ENCODE measurements at regions not wholly inside any gene's neighbourhood (a gene's known extent, or its start where the extent isn't known, plus 50 kb on each side); places are given as distances from the start of the nearest gene placed in this dataset.
"Not testable (repeated sequence)": the region's sequence is repeated elsewhere in the genome, so short reads cannot be mapped to it uniquely, and the experiment has no call there.

DNA sequence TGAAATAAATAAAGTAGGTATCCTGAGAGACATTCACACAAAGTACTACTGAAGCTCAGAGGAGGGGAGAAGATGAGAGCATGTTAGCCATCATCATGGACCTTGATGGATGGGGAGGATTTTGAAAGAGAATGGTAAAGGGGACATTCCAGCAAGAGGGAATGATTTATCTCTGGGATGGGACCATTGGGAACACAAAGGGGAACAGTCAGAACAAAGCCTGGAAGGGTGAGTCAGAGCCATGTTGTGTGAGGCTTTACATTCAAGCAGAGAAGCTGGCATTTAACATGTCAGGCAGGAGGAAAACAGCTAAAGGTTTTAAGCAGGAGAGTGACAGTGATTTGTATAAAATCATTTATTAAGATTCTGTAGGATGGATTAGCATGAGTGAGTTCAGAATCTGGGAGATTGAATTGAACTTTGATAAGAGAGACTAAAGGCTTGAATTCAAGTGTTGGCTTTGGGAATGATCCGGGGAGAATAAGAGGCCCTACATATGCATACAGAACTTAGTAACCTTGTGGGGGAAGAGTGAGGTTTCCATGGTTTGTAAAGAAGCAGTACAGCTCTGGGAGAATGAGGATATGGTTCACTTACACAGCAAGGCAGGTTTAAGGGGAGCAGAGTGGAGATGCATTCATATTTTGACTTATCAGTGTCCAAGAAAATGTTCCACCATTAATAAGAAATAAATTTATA, 174.4 kb downstream of the SYT10 start:
- Mint-ChIP-seq H3K4me1 (no peaks in the 10 kb centered on the region), H3K9me3 (ENCODE audit: low read depth) (peaks cover 2% of the 10 kb centered on the region), H3K27ac (no peak overlapping the region), H3K4me3 (no peak overlapping the region), H3K36me3 (ENCODE audit: low read depth) (no peaks in the 10 kb centered on the region), H3K27me3 (no peaks in the 10 kb centered on the region)
- ChIA-PET POLR2A (no interaction called here), CTCF (no interaction called here)
- DNase-seq, result no peak
- intact Hi-C loops (cut with DNase I, micrococcal nuclease), result no loop called here
- ATAC-seq, result no peak

DNA sequence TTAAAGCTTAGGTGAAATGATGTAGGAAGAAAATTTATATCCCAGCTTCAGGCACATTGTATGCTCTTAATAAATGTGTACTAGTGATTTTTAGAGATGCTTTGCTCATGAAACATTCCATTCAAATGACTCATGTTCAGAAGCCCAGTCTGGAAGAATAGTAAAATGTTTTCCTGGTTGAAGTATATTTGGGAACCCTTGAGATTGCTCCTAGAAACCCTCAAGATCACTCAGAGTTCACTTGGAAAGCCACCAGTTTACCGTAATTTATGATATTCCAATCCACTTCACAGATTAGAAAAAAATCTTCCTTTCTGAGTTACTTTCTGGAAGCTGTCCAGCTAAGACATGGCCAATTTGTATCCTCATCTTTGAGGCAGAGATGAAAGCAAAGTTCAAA, 186.4 kb downstream of the SYT10 start:
- intact Hi-C loops (cut with DNase I, micrococcal nuclease), result no loop called here
- POLR2A ChIA-PET, result no interaction called here
- no peaks in the 10 kb centered on the region for H3K4me1 Mint-ChIP-seq
- H3K27ac Mint-ChIP-seq, result no peak overlapping the region
- H3K4me3 Mint-ChIP-seq, result no peak overlapping the region
- ATAC-seq (no peak), DNase-seq (no peak)
- CTCF ChIA-PET, result interaction anchor here (1.0 kb wide), 1 partner anchor 14 kb away, joined by 3 read pairs; no protein-coding TSS in a partner anchor
- H3K36me3 Mint-ChIP-seq (ENCODE audit: low read depth), result no peaks in the 10 kb centered on the region
- no peaks in the 10 kb centered on the region for H3K9me3 Mint-ChIP-seq (ENCODE audit: low read depth)
- no peaks in the 10 kb centered on the region for H3K27me3 Mint-ChIP-seq

DNA sequence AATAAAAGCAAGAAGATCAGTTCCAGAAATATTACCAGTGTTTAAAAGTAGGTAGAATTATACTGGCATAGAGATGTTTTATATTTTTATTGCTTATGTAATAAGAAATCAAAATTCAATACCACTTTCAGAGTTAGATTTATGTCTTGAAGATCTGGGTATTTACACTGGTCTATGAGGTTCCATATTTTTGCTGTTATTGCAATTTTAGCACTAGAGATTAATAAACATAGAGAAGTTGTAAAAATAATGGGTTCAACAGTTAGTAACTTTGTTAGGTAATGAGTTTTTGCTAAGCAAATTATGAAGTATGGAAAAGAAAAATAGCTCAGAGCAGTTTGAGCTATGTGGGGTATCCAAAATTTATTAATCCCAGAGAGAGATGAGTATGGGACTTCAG, 188.1 kb downstream of the SYT10 start:
- Mint-ChIP-seq H3K36me3 (ENCODE audit: low read depth) (no peaks in the 10 kb centered on the region), H3K27ac (no peak overlapping the region), H3K9me3 (ENCODE audit: low read depth) (no peaks in the 10 kb centered on the region), H3K27me3 (no peaks in the 10 kb centered on the region), H3K4me3 (no peak overlapping the region), H3K4me1 (no peaks in the 10 kb centered on the region)
- ChIA-PET CTCF (no interaction called here), POLR2A (no interaction called here)
- no peak for DNase-seq
- intact Hi-C loops (cut with DNase I, micrococcal nuclease), result no loop called here
- ATAC-seq, result no peak

DNA sequence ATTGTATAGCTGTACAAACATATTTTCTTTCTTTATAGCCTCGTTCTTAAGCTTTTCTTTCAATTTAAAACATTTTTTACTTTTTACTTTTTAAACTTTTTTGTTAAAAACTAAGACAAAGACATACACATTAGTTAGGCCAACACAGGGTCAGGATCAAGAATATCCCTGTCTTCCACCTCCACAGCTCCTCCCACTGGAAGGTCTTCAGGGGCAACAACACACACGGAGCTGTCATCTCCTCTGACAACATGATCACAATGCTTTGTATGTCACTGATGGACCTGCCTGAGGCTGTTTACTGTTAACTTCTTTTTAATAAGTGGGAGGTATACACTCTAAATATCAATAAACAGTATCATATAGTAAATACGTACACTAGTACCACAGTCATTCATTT, 191.3 kb downstream of the SYT10 start:
- ChIA-PET CTCF (no interaction called here), POLR2A (no interaction called here)
- Mint-ChIP-seq H3K36me3 (ENCODE audit: low read depth) (no peaks in the 10 kb centered on the region), H3K9me3 (ENCODE audit: low read depth) (peaks cover 4% of the 10 kb centered on the region), H3K4me1 (no peaks in the 10 kb centered on the region), H3K27ac (no peak overlapping the region), H3K27me3 (no peaks in the 10 kb centered on the region), H3K4me3 (no peak overlapping the region)
- intact Hi-C loops (cut with DNase I, micrococcal nuclease), result no loop called here
- DNase-seq (no peak), ATAC-seq (no peak)

DNA sequence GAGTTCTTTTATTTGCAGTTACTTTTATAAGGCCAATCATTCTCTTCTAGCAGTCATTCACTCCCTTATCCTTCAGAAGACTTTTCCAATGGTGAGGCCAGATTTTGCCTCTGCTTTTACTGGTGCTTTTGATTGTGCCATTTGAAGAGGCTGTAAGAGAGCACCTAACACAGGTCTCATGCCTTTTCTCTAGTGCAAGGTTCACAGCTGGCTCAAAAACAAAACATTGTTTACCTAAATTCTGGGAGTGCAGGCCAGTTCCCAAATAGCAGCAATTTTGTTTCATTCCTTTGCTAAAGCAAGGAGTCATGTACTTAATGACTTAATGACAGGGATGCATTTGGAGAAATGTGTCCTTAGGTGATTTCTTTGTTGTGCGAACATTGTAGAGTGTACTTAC, 192.0 kb downstream of the SYT10 start:
- no peaks in the 10 kb centered on the region for H3K4me1 Mint-ChIP-seq
- intact Hi-C loops (cut with DNase I, micrococcal nuclease), result no loop called here
- no peak overlapping the region for H3K4me3 Mint-ChIP-seq
- POLR2A ChIA-PET, result no interaction called here
- H3K27me3 Mint-ChIP-seq, result no peaks in the 10 kb centered on the region
- H3K36me3 Mint-ChIP-seq (ENCODE audit: low read depth), result no peaks in the 10 kb centered on the region
- no peak for ATAC-seq
- H3K27ac Mint-ChIP-seq, result no peak overlapping the region
- CTCF ChIA-PET, result interaction anchor here (0.6 kb wide), 1 partner anchor 41 kb away, joined by 3 read pairs; no protein-coding TSS in a partner anchor
- no peak for DNase-seq
- H3K9me3 Mint-ChIP-seq (ENCODE audit: low read depth), result peaks cover 4% of the 10 kb centered on the region

DNA sequence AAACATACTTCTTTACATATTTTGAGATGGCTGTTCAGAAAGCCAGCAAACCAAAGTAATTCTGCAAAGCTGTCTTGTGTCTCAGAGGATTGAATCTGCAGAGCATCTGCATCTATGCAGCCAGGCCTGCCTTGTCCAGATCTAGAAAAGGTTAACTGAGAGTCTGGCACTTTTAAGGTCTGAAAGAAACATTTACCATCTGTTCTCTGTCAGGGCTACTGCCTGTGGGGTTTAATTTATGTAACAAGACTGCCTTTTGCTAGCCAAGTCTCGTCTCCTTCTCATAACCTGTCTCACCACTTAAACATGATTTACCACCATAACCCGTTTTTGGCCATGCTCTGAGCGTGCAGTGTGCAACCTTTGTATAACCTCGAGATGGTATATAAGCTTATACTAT, 194.2 kb downstream of the SYT10 start:
- ATAC-seq (no peak), DNase-seq (no peak)
- H3K27ac Mint-ChIP-seq, result no peak overlapping the region
- intact Hi-C loops (cut with DNase I, micrococcal nuclease), result no loop called here
- H3K4me3 Mint-ChIP-seq, result no peak overlapping the region
- H3K36me3 Mint-ChIP-seq (ENCODE audit: low read depth), result no peaks in the 10 kb centered on the region
- CTCF ChIA-PET, result no interaction called here
- H3K4me1 Mint-ChIP-seq, result no peaks in the 10 kb centered on the region
- POLR2A ChIA-PET, result no interaction called here
- peaks cover 12% of the 10 kb centered on the region for H3K9me3 Mint-ChIP-seq (ENCODE audit: low read depth)
- H3K27me3 Mint-ChIP-seq, result no peaks in the 10 kb centered on the region

DNA sequence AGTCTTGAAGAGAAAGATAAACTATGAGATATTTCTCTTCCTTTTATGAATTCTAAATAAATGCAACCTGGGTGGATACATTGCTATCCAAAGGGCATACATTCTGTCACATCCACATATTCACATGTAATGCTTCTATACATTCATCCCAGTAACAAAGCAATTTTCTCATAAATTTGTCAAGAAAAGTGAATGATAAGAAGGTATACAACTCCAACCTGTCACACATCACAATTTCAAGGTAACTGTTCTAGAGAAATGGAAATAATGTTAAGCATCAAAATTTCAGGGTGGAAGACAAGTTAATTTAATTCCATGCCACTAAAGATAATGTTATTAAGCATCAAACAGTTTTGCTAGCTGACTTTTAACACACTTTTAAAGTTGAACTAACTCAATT, 212.9 kb downstream of the SYT10 start:
- intact Hi-C loops (cut with DNase I, micrococcal nuclease), result no loop called here
- Mint-ChIP-seq H3K4me3 (no peak overlapping the region), H3K27ac (no peak overlapping the region), H3K36me3 (ENCODE audit: low read depth) (no peaks in the 10 kb centered on the region), H3K4me1 (no peaks in the 10 kb centered on the region), H3K27me3 (no peaks in the 10 kb centered on the region), H3K9me3 (ENCODE audit: low read depth) (peaks cover 7% of the 10 kb centered on the region)
- POLR2A ChIA-PET, result no interaction called here
- DNase-seq (no peak), ATAC-seq (no peak)
- CTCF ChIA-PET, result no interaction called here

DNA sequence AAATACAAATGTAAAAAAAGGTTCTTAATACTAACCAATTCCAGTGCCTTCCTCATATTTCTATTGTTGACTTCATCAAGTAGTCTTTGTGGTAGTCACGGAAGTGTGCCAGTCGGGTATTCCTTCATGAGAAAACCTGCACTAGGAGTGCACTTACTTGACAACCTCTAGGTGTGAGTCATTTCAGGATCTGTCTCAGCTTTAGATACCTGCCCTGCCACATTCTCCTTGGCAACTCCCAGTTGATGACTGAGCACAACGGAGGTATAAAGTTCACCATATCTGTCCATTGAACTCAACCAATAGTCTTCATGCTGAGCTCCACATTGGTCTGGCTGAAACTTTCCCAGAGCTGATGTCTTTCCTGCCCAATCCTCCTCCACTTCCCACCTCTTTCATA, 215.7 kb downstream of the SYT10 start:
- Mint-ChIP-seq H3K9me3 (ENCODE audit: low read depth) (peaks cover 15% of the 10 kb centered on the region), H3K27me3 (no peaks in the 10 kb centered on the region), H3K4me3 (no peak overlapping the region), H3K36me3 (ENCODE audit: low read depth) (no peaks in the 10 kb centered on the region), H3K27ac (no peak overlapping the region), H3K4me1 (no peaks in the 10 kb centered on the region)
- ChIA-PET CTCF (no interaction called here), POLR2A (no interaction called here)
- intact Hi-C loops (cut with DNase I, micrococcal nuclease), result no loop called here
- ATAC-seq (no peak), DNase-seq (no peak)

DNA sequence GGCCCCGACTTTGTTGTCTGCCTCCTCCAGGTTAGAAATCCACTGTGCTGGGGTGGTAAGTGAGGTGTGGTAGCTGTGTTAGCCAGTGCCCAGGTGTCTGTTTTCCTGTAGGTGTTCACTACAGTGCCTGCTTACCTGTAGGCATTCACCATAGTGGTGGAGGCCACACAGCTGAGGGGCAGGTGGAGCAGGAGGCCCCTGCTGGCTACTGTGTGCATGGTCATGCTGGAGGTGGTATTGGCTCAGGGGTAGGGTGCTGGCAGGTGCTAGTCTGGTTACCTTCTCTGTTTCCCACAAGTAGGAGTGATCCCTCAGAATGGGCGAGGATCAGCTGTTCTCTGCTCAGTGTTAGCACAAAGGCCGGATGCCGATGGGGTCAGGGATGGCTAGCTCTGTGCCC, 217.3 kb downstream of the SYT10 start:
- H3K4me3 Mint-ChIP-seq, result no peak overlapping the region
- H3K4me1 Mint-ChIP-seq, result no peaks in the 10 kb centered on the region
- ATAC-seq (no peak), DNase-seq (no peak)
- no peak overlapping the region for H3K27ac Mint-ChIP-seq
- no peaks in the 10 kb centered on the region for H3K27me3 Mint-ChIP-seq
- POLR2A ChIA-PET, result no interaction called here
- intact Hi-C loops (cut with DNase I, micrococcal nuclease), result no loop called here
- CTCF ChIA-PET, result no interaction called here
- no peaks in the 10 kb centered on the region for H3K36me3 Mint-ChIP-seq (ENCODE audit: low read depth)
- peaks cover 18% of the 10 kb centered on the region for H3K9me3 Mint-ChIP-seq (ENCODE audit: low read depth)

DNA sequence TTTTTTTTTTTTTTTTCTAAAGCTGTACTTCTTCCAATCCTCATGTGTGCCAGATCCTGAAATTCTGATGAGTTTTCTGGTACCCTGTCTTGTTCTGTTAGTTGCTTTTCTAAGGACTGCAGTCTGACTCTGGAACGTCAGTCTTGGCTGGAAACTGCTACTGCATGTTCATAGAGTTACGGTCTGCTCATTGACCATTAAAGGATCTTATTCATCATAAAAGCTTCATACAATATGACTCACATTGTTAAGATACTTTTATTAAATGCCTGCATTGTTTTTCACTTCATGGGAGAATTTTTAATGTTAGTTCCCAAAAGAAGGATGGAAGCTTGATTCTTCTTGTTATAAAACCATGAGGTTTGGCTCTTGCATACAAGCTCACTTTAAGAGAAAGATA, 233.6 kb downstream of the SYT10 start:
- ChIA-PET CTCF (interaction anchor here (0.6 to 0.7 kb wide), 3 partner anchors 16 to 202 kb away, joined by 3 read pairs; no protein-coding TSS in a partner anchor), POLR2A (no interaction called here)
- Mint-ChIP-seq H3K4me3 (no peak overlapping the region), H3K36me3 (ENCODE audit: low read depth) (no peaks in the 10 kb centered on the region), H3K27me3 (no peaks in the 10 kb centered on the region), H3K4me1 (no peaks in the 10 kb centered on the region), H3K9me3 (ENCODE audit: low read depth) (peaks cover 4% of the 10 kb centered on the region), H3K27ac (no peak overlapping the region)
- intact Hi-C loops (cut with DNase I, micrococcal nuclease), result no loop called here
- DNase-seq (no peak), ATAC-seq (no peak)

DNA sequence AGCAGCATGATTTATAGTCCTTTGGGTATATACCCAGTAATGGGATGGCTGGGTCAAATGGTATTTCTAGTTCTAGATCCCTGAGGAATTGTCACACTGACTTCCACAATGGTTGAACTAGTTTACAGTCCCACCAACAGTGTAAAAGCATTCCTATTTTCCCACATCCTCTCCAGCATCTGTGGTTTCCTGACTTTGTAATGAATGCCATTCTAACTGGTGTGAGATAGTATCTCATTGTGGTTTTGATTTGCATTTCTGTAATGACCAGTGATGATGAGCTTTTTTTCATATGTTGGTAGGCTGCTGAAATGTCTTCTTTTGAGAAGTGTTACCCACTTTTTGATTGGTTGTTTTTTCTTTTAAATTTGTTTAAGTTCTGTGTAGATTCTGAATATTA, 245.2 kb downstream of the SYT10 start:
- H3K9me3 Mint-ChIP-seq (ENCODE audit: low read depth), result peaks cover 34% of the 10 kb centered on the region
- DNase-seq; intact Hi-C loops (cut with DNase I, micrococcal nuclease); ATAC-seq; H3K36me3 Mint-ChIP-seq (ENCODE audit: low read depth); H3K27ac Mint-ChIP-seq; H3K27me3 Mint-ChIP-seq; CTCF ChIA-PET; H3K4me1 Mint-ChIP-seq; POLR2A ChIA-PET; H3K4me3 Mint-ChIP-seq: not testable (repeated sequence)

DNA sequence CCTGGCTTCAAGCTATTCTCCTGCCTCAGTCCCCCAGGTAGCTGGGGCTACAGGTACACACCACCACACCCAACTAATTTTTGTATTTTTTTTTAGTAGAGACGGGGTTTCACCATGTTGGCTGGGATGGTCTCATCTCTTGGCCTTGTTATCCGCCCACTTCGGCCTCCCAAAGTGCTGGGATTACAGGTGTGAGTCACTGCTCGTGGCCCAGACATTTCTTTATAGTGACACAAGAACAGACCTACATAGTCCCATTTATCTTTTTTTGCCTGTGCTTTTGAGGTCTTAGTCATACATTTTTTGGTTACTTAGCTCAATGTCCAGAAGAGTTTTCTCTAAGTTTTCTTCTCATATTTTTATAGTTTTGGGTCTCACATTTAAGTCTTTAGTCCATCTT, 247.4 kb downstream of the SYT10 start:
- no peak for ATAC-seq
- POLR2A ChIA-PET, result no interaction called here
- intact Hi-C loops (cut with DNase I, micrococcal nuclease), result no loop called here
- no peak for DNase-seq
- Mint-ChIP-seq H3K36me3 (ENCODE audit: low read depth) (no peaks in the 10 kb centered on the region), H3K4me1 (no peaks in the 10 kb centered on the region), H3K27me3 (no peaks in the 10 kb centered on the region), H3K4me3 (no peak overlapping the region), H3K27ac (no peak overlapping the region), H3K9me3 (ENCODE audit: low read depth) (peaks cover 30% of the 10 kb centered on the region)
- CTCF ChIA-PET, result no interaction called here

DNA sequence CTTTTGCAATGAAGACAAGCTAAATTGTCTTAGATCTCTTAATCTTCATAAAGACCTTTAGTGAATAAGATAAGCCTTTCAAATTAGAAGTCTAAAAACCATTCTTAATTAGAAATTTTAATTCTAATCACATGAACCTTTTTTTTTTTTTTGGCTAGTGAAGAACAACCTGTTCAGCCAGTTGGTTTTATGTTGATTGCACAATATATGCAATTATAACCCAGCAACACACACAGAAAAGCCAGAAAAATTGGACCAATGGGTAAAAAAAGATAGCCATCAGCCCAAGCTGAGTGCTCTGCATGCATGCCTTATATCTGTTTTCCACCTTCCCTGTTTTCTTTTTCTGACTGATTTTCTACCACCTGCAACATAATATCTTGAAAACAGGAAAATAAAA, 252.2 kb downstream of the SYT10 start:
- CTCF ChIA-PET, result interaction anchor here (0.7 kb wide), 1 partner anchor 65 kb away, joined by 4 read pairs; no protein-coding TSS in a partner anchor
- ATAC-seq (no peak), DNase-seq (no peak)
- POLR2A ChIA-PET, result no interaction called here
- intact Hi-C loops (cut with DNase I, micrococcal nuclease), result no loop called here
- no peak overlapping the region for H3K4me3 Mint-ChIP-seq
- no peaks in the 10 kb centered on the region for H3K27me3 Mint-ChIP-seq
- H3K4me1 Mint-ChIP-seq, result no peaks in the 10 kb centered on the region
- no peak overlapping the region for H3K27ac Mint-ChIP-seq
- H3K9me3 Mint-ChIP-seq (ENCODE audit: low read depth), result peaks cover 10% of the 10 kb centered on the region
- no peaks in the 10 kb centered on the region for H3K36me3 Mint-ChIP-seq (ENCODE audit: low read depth)

All from activated CD4-positive, alpha-beta T cell treated with anti-CD3 and anti-CD28 coated beads for 36 hours (primary cell).